ENCODE measurements at regions not wholly inside any gene's neighbourhood (a gene's known extent, or its start where the extent isn't known, plus 50 kb on each side); places are given as distances from the start of the nearest gene placed in this dataset.
"Not testable (repeated sequence)": the region's sequence is repeated elsewhere in the genome, so short reads cannot be mapped to it uniquely, and the experiment has no call there.

- no peak for DNase-seq (ENCODE audit: low read depth)
Observed at GRCh38 chr2:205865056-205865455, 182.8 kb downstream of the NRP2 start.

- peak; percentile 16 for DNase-seq (ENCODE audit: low read depth)
Observed at GRCh38 chr2:205864491-205864890, 182.2 kb downstream of the NRP2 start.

- not testable (repeated sequence) for DNase-seq (ENCODE audit: low read depth)
Observed at GRCh38 chr2:205862761-205863160, 180.5 kb downstream of the NRP2 start.

- DNase-seq (ENCODE audit: low read depth) = no peak
Observed at GRCh38 chr2:205860885-205861284, 178.6 kb downstream of the NRP2 start.

GRCh38 chr2:205860181-205860580 is 177.9 kb downstream of the NRP2 start:
- DNase-seq (ENCODE audit: low read depth) = no peak

- DNase-seq (ENCODE audit: low read depth) = peak; percentile 72
Observed at GRCh38 chr2:205858881-205859441, 176.7 kb downstream of the NRP2 start.

- DNase-seq (ENCODE audit: low read depth) = no peak
Observed at GRCh38 chr2:205858275-205858674, 176.0 kb downstream of the NRP2 start.

- no peak for DNase-seq (ENCODE audit: low read depth)
Observed at GRCh38 chr2:205857520-205858237, 175.4 kb downstream of the NRP2 start.

- DNase-seq (ENCODE audit: low read depth) = peak; percentile 38
Observed at GRCh38 chr2:205852457-205852856, 170.2 kb downstream of the NRP2 start.

GRCh38 chr2:205850611-205851010 is 168.3 kb downstream of the NRP2 start:
- DNase-seq (ENCODE audit: low read depth) = no peak

- no peak for DNase-seq (ENCODE audit: low read depth)
Observed at GRCh38 chr2:205850132-205850531, 167.8 kb downstream of the NRP2 start.

- no peak for DNase-seq (ENCODE audit: low read depth)
Observed at GRCh38 chr2:205849136-205849535, 166.8 kb downstream of the NRP2 start.

GRCh38 chr2:205848601-205849000 is 166.3 kb downstream of the NRP2 start:
- DNase-seq (ENCODE audit: low read depth) = no peak
